SK-N-SH (cell line): ENCODE measurements at regions not wholly inside any gene's neighbourhood (a gene's known extent, or its start where the extent isn't known, plus 50 kb on each side); places are given as distances from the start of the nearest gene placed in this dataset.
"Not testable (repeated sequence)": the region's sequence is repeated elsewhere in the genome, so short reads cannot be mapped to it uniquely, and the experiment has no call there.

Source experiments
- EZH2phosphoT487 ChIP-seq: fragments of 200-600 bp; sonication (generic); IDR thresholded peaks from 2 replicates; pipeline ENCODE4 v1.6.1; 2017; ENCODE audit warnings: low read depth, mixed run types, mild to moderate bottlenecking, antibody characterized with exemption, moderate library complexity, borderline replicate concordance
- GABPA ChIP-seq: IDR thresholded peaks from 2 replicates; pipeline ENCODE4 v1.4.0; 2012; ENCODE audit warnings: low read depth, mild to moderate bottlenecking
- JUND ChIP-seq: IDR thresholded peaks from 2 replicates; pipeline ENCODE4 v1.4.0; 2012
- MXI1 ChIP-seq: IDR thresholded peaks from 2 replicates; pipeline ENCODE4 v1.6.1; 2012; ENCODE audit warnings: mild to moderate bottlenecking, low read depth, low read length, improper control_type of control experiment
- POLR2AphosphoS5 ChIP-seq: IDR thresholded peaks from 2 replicates; pipeline ENCODE4 v1.6.1; 2012; ENCODE audit warnings: low read depth, low read length
- RFX5 ChIP-seq: IDR thresholded peaks from 2 replicates; pipeline ENCODE4 v1.6.1; 2012; ENCODE audit warnings: mild to moderate bottlenecking, improper control_type of control experiment, low read length
- SIN3A ChIP-seq: IDR thresholded peaks from 2 replicates; pipeline ENCODE4 v1.6.1; 2012; ENCODE audit warnings: low read depth, mild to moderate bottlenecking, low read length, moderate library complexity, borderline replicate concordance
- SMC3 ChIP-seq: IDR thresholded peaks from 2 replicates; pipeline ENCODE4 v1.6.1; 2012; ENCODE audit warnings: low read depth, low read length, improper control_type of control experiment
- TAF1 ChIP-seq: IDR thresholded peaks from 2 replicates; pipeline ENCODE4 v1.6.1; 2012; ENCODE audit warnings: low read depth, mild to moderate bottlenecking, low read length, moderate library complexity, borderline replicate concordance
- TEAD4 ChIP-seq: IDR thresholded peaks from 2 replicates; pipeline ENCODE4 v1.4.0; 2012; ENCODE audit warnings: mild to moderate bottlenecking, borderline replicate concordance; ENCODE audit not compliant: insufficient read depth
- TF ChIP-seq, protein P1 (sequence below): fragments of 200-600 bp; sonication (generic); IDR thresholded peaks from 2 replicates; pipeline ENCODE4 v1.6.1; 2017; ENCODE audit warnings: antibody characterized with exemption, mild to moderate bottlenecking, moderate library complexity
- TF ChIP-seq, protein P2 (sequence below): IDR thresholded peaks from 2 replicates; pipeline ENCODE4 v1.4.0; 2012; ENCODE audit warnings: low read depth

DNA sequence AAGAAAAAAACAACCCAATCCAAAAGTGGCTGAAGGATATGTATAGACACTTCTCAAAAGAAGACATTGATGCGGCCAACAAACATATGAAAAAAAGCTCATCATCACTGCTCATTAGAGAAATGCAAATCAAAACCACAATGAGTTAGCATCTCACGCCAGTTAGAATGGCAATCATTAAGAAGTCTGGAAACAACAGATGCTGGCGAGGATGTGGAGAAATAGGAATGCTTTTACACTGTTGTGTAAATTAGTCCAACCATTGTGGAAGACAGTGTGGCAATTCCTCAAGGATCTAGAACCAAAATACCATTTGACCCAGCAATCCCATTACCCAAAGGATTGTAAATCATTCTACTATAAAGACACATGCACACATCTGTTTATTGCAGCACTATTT is 107.2 kb downstream of the ARL4C start:
- TF ChIP-seq MXI1, GABPA, RFX5, JUND, POLR2AphosphoS5, TAF1, EZH2phosphoT487, TEAD4, SIN3A, SMC3: not testable (repeated sequence)
- TF ChIP-seq, protein P1, sequence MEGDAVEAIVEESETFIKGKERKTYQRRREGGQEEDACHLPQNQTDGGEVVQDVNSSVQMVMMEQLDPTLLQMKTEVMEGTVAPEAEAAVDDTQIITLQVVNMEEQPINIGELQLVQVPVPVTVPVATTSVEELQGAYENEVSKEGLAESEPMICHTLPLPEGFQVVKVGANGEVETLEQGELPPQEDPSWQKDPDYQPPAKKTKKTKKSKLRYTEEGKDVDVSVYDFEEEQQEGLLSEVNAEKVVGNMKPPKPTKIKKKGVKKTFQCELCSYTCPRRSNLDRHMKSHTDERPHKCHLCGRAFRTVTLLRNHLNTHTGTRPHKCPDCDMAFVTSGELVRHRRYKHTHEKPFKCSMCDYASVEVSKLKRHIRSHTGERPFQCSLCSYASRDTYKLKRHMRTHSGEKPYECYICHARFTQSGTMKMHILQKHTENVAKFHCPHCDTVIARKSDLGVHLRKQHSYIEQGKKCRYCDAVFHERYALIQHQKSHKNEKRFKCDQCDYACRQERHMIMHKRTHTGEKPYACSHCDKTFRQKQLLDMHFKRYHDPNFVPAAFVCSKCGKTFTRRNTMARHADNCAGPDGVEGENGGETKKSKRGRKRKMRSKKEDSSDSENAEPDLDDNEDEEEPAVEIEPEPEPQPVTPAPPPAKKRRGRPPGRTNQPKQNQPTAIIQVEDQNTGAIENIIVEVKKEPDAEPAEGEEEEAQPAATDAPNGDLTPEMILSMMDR, result not testable (repeated sequence)
- TF ChIP-seq, protein P2, sequence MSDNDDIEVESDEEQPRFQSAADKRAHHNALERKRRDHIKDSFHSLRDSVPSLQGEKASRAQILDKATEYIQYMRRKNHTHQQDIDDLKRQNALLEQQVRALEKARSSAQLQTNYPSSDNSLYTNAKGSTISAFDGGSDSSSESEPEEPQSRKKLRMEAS, result not testable (repeated sequence)
